ENCODE measurements at regions not wholly inside any gene's neighbourhood (a gene's known extent, or its start where the extent isn't known, plus 50 kb on each side); places are given as distances from the start of the nearest gene placed in this dataset.

- TF ChIP-seq CTCF (IDR thresholded peaks at IDR 0.05; ENCODE audit: low read length) (no peak), EZH2 (IDR thresholded peaks at IDR 0.05; ENCODE audit: borderline replicate concordance, low read length) (no peak)
Observed at GRCh38 chrX:39264023-39264422, 462.8 kb downstream of the MID1IP1 start.
